Neural cell (in vitro differentiated cells): ENCODE measurements at regions not wholly inside any gene's neighbourhood (a gene's known extent, or its start where the extent isn't known, plus 50 kb on each side); places are given as distances from the start of the nearest gene placed in this dataset.

ENCODE experiments used
- H2AFZ ChIP-seq: fragments of 200-600, 300-800 bp; sonication (generic), shearing (Covaris generic); 2 replicates; pipeline ENCODE4 v1.6.0; 2014; ENCODE audit warnings: low read depth, mild to moderate bottlenecking, antibody characterized with exemption, low read length, moderate library complexity
- H3F3A ChIP-seq: fragments of 200-600 bp; shearing (Covaris generic); 2 replicates; pipeline ENCODE4 v1.6.1; 2016; ENCODE audit warnings: mild to moderate bottlenecking, moderate library complexity, mixed read lengths, antibody characterized with exemption, low read length; ENCODE audit not compliant: insufficient read depth, poor library complexity, severe bottlenecking
- H3K27ac ChIP-seq: fragments of 200-600, 300-800 bp; sonication (generic), shearing (Covaris generic); 2 replicates; pipeline ENCODE4 v1.5.1; 2014; ENCODE audit warnings: mild to moderate bottlenecking, low read length, moderate library complexity
- H3K27me3 ChIP-seq: fragments of 300-800, 200-600 bp; sonication (generic), shearing (Covaris generic); 2 replicates; pipeline ENCODE4 v1.6.0; 2014; ENCODE audit warnings: mild to moderate bottlenecking, low read depth, low read length, moderate library complexity; ENCODE audit not compliant: insufficient read depth
- H3K36me3 ChIP-seq: fragments of 300-800, 200-600 bp; sonication (generic), shearing (Covaris generic); 2 replicates; pipeline ENCODE4 v1.5.1; 2014; ENCODE audit warnings: mild to moderate bottlenecking, antibody characterized with exemption, low read length, moderate library complexity; ENCODE audit not compliant: insufficient read depth
- H3K4me2 ChIP-seq: fragments of 300-800, 200-600 bp; sonication (generic), shearing (Covaris generic); 2 replicates; pipeline ENCODE4 v1.6.0; 2014; ENCODE audit warnings: mild to moderate bottlenecking, low read length
- H3K4me3 ChIP-seq: fragments of 300-800, 200-600 bp; sonication (generic), shearing (Covaris generic); 2 replicates; pipeline ENCODE4 v1.5.1; 2014; ENCODE audit warnings: mild to moderate bottlenecking, low read length, moderate library complexity
- H3K79me2 ChIP-seq: fragments of 200-600 bp; shearing (Covaris generic); replicated peaks from 2 replicates; pipeline ENCODE4 v1.6.0; 2014; ENCODE audit warnings: mild to moderate bottlenecking, low read length, moderate library complexity; ENCODE audit not compliant: insufficient read depth
- H3K9ac ChIP-seq: fragments of 300-800, 200-600 bp; sonication (generic), shearing (Covaris generic); 2 replicates; pipeline ENCODE4 v1.6.1; 2016; ENCODE audit warnings: mild to moderate bottlenecking, low read length, mixed read lengths
- H3K9me2 ChIP-seq: fragments of 200-600 bp; shearing (Covaris generic); 2 replicates; pipeline ENCODE4 v1.6.1; 2016; ENCODE audit warnings: mild to moderate bottlenecking, low read length, mixed read lengths; ENCODE audit not compliant: insufficient read depth
- H3K9me3 ChIP-seq: fragments of 200-600, 300-800 bp; sonication (generic), shearing (Covaris generic); 2 replicates; pipeline ENCODE4 v1.6.1; 2016; ENCODE audit warnings: mild to moderate bottlenecking, mixed run types, low read length, moderate library complexity, mixed read lengths
- H4K20me1 ChIP-seq: fragments of 200-600 bp; shearing (Covaris generic); 2 replicates; pipeline ENCODE4 v1.6.1; 2016; ENCODE audit warnings: mild to moderate bottlenecking, mixed run types; ENCODE audit not compliant: insufficient read depth
- EP300 ChIP-seq: fragments of 450-650 bp; conservative IDR thresholded peaks from 2 replicates; pipeline ENCODE4 v1.6.1; 2014; ENCODE audit warnings: antibody characterized with exemption, mild to moderate bottlenecking, moderate library complexity; ENCODE audit not compliant: poor library complexity, severe bottlenecking
- EZH2 ChIP-seq: fragments of 200-600, 300-800 bp; shearing (Covaris generic), sonication (generic); IDR thresholded peaks from 2 replicates; pipeline ENCODE4 v1.6.1; 2014; ENCODE audit warnings: antibody characterized with exemption, low read length, borderline replicate concordance, mild to moderate bottlenecking; ENCODE audit not compliant: insufficient read depth, poor library complexity, severe bottlenecking
- MXI1 ChIP-seq: fragments of 450-650 bp; conservative IDR thresholded peaks from 2 replicates; pipeline ENCODE4 v1.6.1; 2014; ENCODE audit warnings: antibody characterized with exemption, mild to moderate bottlenecking; ENCODE audit not compliant: poor library complexity, severe bottlenecking
- POLR2AphosphoS5 ChIP-seq: IDR thresholded peaks from 2 replicates; pipeline ENCODE4 v1.6.1; 2012
- RAD21 ChIP-seq: fragments of 450-650 bp; conservative IDR thresholded peaks from 2 replicates; pipeline ENCODE4 v1.6.1; 2014; ENCODE audit warnings: antibody characterized with exemption, mild to moderate bottlenecking, moderate library complexity
- SMC3 ChIP-seq: fragments of 450-650 bp; conservative IDR thresholded peaks from 2 replicates; pipeline ENCODE4 v1.6.1; 2014; ENCODE audit warnings: antibody characterized with exemption, mild to moderate bottlenecking, moderate library complexity; ENCODE audit not compliant: poor library complexity
- TAF1 ChIP-seq: IDR thresholded peaks from 2 replicates; pipeline ENCODE4 v1.6.1; 2012; ENCODE audit warnings: low read depth
- TF ChIP-seq, protein P1 (sequence below): IDR thresholded peaks from 2 replicates; pipeline ENCODE4 v1.6.1; 2012; ENCODE audit warnings: borderline replicate concordance
- TF ChIP-seq, protein P2 (sequence below): fragments of 450-650 bp; IDR thresholded peaks from 2 replicates; pipeline ENCODE4 v1.5.1; 2014; ENCODE audit warnings: antibody characterized with exemption, mild to moderate bottlenecking, moderate library complexity; ENCODE audit not compliant: poor library complexity, severe bottlenecking

DNA sequence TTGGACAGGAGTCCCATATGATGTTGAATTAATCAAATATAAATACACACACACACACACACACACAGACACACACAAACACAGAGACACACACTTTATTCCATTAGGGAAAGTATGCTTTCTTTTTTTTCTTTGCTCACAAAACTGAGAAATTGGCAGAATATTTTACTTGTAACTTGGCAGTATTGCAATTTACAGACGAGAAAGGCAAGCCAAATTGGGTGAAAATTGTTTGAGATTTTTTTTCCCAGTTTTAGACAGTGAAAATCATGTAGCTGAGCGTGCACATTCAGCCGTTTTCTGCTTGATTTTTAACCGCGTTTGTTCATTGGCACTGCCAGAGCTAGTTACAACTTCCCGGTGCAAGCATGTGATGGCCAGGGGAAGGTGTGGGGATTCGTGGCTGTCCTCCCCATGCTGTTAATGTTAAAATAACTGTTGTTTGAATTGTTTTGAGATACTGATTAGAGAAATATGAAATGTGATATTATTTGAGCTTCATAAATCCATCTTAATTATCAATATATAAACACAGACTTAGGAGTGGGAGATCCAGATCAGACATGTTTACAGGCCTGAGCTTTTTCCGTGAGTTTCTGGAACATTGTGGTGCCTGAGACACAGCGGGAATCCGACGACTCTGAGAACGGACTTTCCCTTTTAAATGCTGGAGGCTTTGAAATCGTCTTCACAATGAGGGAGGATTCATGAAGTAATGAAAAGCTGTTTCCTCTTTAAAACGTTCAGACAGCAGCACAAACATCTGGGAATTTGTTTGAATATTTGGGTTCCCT is 125.5 kb downstream of the KCNRG start:
- Histone ChIP-seq H3K4me3 (no peak overlapping the region), H3K4me2 (no peak overlapping the region), H4K20me1 (no peaks in the 10 kb centered on the region), H3K36me3 (no peaks in the 10 kb centered on the region), H2AFZ (no peak overlapping the region), H3K27me3 (peaks cover 2% of the 10 kb centered on the region), H3K79me2 (no peaks in the 10 kb centered on the region), H3K9me2 (no peaks in the 10 kb centered on the region), H3K9ac (no peak overlapping the region), H3K9me3 (no peaks in the 10 kb centered on the region), H3F3A (no peaks in the 10 kb centered on the region), H3K27ac (no peak overlapping the region)
- TF ChIP-seq SMC3 (no peak), MXI1 (no peak), EP300 (no peak), TAF1 (no peak), RAD21 (no peak), EZH2 (no peak), POLR2AphosphoS5 (no peak)
- TF ChIP-seq, protein P1, sequence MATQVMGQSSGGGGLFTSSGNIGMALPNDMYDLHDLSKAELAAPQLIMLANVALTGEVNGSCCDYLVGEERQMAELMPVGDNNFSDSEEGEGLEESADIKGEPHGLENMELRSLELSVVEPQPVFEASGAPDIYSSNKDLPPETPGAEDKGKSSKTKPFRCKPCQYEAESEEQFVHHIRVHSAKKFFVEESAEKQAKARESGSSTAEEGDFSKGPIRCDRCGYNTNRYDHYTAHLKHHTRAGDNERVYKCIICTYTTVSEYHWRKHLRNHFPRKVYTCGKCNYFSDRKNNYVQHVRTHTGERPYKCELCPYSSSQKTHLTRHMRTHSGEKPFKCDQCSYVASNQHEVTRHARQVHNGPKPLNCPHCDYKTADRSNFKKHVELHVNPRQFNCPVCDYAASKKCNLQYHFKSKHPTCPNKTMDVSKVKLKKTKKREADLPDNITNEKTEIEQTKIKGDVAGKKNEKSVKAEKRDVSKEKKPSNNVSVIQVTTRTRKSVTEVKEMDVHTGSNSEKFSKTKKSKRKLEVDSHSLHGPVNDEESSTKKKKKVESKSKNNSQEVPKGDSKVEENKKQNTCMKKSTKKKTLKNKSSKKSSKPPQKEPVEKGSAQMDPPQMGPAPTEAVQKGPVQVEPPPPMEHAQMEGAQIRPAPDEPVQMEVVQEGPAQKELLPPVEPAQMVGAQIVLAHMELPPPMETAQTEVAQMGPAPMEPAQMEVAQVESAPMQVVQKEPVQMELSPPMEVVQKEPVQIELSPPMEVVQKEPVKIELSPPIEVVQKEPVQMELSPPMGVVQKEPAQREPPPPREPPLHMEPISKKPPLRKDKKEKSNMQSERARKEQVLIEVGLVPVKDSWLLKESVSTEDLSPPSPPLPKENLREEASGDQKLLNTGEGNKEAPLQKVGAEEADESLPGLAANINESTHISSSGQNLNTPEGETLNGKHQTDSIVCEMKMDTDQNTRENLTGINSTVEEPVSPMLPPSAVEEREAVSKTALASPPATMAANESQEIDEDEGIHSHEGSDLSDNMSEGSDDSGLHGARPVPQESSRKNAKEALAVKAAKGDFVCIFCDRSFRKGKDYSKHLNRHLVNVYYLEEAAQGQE, result no peak
- TF ChIP-seq, protein P2, sequence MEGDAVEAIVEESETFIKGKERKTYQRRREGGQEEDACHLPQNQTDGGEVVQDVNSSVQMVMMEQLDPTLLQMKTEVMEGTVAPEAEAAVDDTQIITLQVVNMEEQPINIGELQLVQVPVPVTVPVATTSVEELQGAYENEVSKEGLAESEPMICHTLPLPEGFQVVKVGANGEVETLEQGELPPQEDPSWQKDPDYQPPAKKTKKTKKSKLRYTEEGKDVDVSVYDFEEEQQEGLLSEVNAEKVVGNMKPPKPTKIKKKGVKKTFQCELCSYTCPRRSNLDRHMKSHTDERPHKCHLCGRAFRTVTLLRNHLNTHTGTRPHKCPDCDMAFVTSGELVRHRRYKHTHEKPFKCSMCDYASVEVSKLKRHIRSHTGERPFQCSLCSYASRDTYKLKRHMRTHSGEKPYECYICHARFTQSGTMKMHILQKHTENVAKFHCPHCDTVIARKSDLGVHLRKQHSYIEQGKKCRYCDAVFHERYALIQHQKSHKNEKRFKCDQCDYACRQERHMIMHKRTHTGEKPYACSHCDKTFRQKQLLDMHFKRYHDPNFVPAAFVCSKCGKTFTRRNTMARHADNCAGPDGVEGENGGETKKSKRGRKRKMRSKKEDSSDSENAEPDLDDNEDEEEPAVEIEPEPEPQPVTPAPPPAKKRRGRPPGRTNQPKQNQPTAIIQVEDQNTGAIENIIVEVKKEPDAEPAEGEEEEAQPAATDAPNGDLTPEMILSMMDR, result no peak

DNA sequence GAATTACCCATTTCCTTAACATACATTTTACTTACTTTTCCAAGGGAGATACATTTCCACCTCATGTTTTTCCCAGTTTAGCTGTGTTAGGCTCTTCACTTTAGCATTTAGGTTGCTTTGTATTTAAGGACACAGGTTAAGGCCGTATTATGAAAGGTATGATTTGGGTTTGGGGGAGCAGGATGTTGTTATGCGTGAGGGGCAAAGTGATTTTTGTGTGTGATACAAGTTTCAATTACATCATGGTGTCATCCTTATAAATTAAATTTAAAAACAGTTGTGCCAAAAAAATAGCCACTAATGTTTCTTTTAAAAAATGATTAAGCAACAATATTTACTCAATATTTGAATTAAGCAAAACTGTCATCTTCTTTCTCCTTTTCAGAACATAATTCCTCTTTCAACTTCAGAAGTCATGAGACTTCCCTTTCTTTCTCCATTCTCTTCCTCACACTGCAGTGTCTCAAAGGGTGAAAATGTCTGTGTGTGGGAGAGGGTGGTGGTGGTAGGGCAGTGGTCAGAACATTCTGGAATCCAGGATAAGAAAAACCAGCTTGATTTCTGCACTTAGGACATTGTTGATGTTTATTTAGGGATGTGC is 126.2 kb downstream of the KCNRG start:
- Histone ChIP-seq H2AFZ (no peak overlapping the region), H4K20me1 (no peaks in the 10 kb centered on the region), H3F3A (no peaks in the 10 kb centered on the region), H3K4me3 (no peak overlapping the region), H3K4me2 (no peak overlapping the region), H3K27me3 (no peaks in the 10 kb centered on the region), H3K27ac (no peak overlapping the region), H3K9ac (no peak overlapping the region), H3K79me2 (no peaks in the 10 kb centered on the region), H3K9me2 (no peaks in the 10 kb centered on the region), H3K36me3 (no peaks in the 10 kb centered on the region), H3K9me3 (no peaks in the 10 kb centered on the region)
- TF ChIP-seq TAF1 (no peak), SMC3 (no peak), EZH2 (no peak), EP300 (no peak), RAD21 (no peak), POLR2AphosphoS5 (no peak)
- TF ChIP-seq, protein P1, result no peak
- TF ChIP-seq, protein P2, result no peak
